ENCODE measurements at regions not wholly inside any gene's neighbourhood (a gene's known extent, or its start where the extent isn't known, plus 50 kb on each side); places are given as distances from the start of the nearest gene placed in this dataset.

GRCh38 chrX:1099146-1099770 lies 113.2 kb downstream of the CRLF2 start:
- TF ChIP-seq CTCF (IDR thresholded peaks at IDR 0.05): no peak
- no peak for DNase-seq (ENCODE audit: low spot score)
- no peak for ATAC-seq (ENCODE audit: low FRiP score)

GRCh38 chrX:1097328-1097727 lies 115.1 kb downstream of the CRLF2 start:
- no peak for DNase-seq (ENCODE audit: low spot score)

GRCh38 chrX:1094566-1095333 lies 117.7 kb downstream of the CRLF2 start:
- no peak for ATAC-seq (ENCODE audit: low FRiP score)
- no peak for TF ChIP-seq CTCF (IDR thresholded peaks at IDR 0.05)

More at GRCh38 chrX:1097328-1097727, 115.1 kb downstream of the CRLF2 start:
- TF ChIP-seq CTCF (IDR thresholded peaks at IDR 0.05): no peak
- no peak for ATAC-seq (ENCODE audit: low FRiP score)

GRCh38 chrX:1093586-1094421 lies 118.6 kb downstream of the CRLF2 start:
- ATAC-seq (ENCODE audit: low FRiP score) (no peak), DNase-seq (ENCODE audit: low spot score) (no peak)
- no peak for TF ChIP-seq CTCF (IDR thresholded peaks at IDR 0.05)

More at GRCh38 chrX:1094566-1095333, 117.7 kb downstream of the CRLF2 start:
- DNase-seq (ENCODE audit: low spot score): no peak

- no peak for DNase-seq (ENCODE audit: low spot score)
Observed at GRCh38 chrX:1093121-1093520, 119.3 kb downstream of the CRLF2 start.

More at GRCh38 chrX:1093121-1093520, 119.3 kb downstream of the CRLF2 start:
- no peak for TF ChIP-seq CTCF (IDR thresholded peaks at IDR 0.05)
- ATAC-seq (ENCODE audit: low FRiP score): no peak

Measured in omental fat pad (tissue), 3 donors.